BJ (cell line): ENCODE measurements at regions not wholly inside any gene's neighbourhood (a gene's known extent, or its start where the extent isn't known, plus 50 kb on each side); places are given as distances from the start of the nearest gene placed in this dataset.

ENCODE experiments used
- CTCF ChIA-PET: fragments of 350-600 bp; formaldehyde crosslinking; extraction: SDS; loops from one replicate; lab custom pipeline; 2021; ENCODE audit warnings: antibody characterized with exemption, inconsistent platforms; lab: Yijun Ruan, JAX
- POLR2A ChIA-PET: fragments of 300-600 bp; sonication (Branson Sonifier 250); formaldehyde crosslinking; extraction: SDS; loops from one replicate; lab custom pipeline; 2021; ENCODE audit warnings: antibody characterized with exemption; lab: Charles Lee
- DNase-seq: peaks from one replicate; pipeline ENCODE4 v3.0.0-alpha.2; 2011; ENCODE audit warnings: low read depth
- H3K27me3 ChIP-seq: 2 replicates; pipeline ENCODE4 v1.6.0; 2011; ENCODE audit warnings: low read length; ENCODE audit not compliant: control insufficient read depth, insufficient read depth
- H3K36me3 ChIP-seq: 2 replicates; pipeline ENCODE4 v1.5.1; 2011; ENCODE audit warnings: low read length; ENCODE audit not compliant: control insufficient read depth, insufficient read depth
- H3K4me3 ChIP-seq: 2 replicates; pipeline ENCODE4 v1.5.1; 2011; ENCODE audit warnings: low read depth, mild to moderate bottlenecking, control low read depth, low read length
- TF ChIP-seq, protein P1 (sequence below): IDR thresholded peaks from 2 replicates; pipeline ENCODE4 v1.5.1; 2011; ENCODE audit warnings: low read depth, mild to moderate bottlenecking, control low read depth, inconsistent platforms, low read length, moderate library complexity; ENCODE audit not compliant: insufficient read depth

DNA sequence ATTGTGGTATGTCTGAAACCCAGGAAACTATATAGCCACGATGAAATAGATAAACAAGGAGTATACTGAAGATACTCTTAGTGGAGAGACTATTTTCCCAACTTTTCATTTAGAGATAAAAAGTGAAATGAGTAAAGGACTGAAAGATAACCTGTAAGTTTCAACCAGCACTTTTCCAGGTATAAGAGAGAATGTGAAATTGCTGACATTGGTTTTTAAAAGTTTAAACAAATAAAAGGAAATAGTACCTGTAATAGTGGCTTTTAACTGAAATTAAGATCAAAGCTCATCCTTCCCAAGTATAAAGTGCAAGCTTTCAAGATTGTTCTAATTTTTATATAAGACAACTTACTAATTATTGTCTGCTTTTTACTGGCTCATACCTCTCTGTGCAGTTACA lies 130.2 kb upstream of the CCN2 start:
- Histone ChIP-seq H3K4me3 (no peak overlapping the region), H3K27me3 (no peaks in the 10 kb centered on the region), H3K36me3 (no peaks in the 10 kb centered on the region)
- TF ChIP-seq, protein P1, sequence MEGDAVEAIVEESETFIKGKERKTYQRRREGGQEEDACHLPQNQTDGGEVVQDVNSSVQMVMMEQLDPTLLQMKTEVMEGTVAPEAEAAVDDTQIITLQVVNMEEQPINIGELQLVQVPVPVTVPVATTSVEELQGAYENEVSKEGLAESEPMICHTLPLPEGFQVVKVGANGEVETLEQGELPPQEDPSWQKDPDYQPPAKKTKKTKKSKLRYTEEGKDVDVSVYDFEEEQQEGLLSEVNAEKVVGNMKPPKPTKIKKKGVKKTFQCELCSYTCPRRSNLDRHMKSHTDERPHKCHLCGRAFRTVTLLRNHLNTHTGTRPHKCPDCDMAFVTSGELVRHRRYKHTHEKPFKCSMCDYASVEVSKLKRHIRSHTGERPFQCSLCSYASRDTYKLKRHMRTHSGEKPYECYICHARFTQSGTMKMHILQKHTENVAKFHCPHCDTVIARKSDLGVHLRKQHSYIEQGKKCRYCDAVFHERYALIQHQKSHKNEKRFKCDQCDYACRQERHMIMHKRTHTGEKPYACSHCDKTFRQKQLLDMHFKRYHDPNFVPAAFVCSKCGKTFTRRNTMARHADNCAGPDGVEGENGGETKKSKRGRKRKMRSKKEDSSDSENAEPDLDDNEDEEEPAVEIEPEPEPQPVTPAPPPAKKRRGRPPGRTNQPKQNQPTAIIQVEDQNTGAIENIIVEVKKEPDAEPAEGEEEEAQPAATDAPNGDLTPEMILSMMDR: no peak
- DNase-seq: no peak
- ChIA-PET POLR2A (no interaction called here), CTCF (no interaction called here)

DNA sequence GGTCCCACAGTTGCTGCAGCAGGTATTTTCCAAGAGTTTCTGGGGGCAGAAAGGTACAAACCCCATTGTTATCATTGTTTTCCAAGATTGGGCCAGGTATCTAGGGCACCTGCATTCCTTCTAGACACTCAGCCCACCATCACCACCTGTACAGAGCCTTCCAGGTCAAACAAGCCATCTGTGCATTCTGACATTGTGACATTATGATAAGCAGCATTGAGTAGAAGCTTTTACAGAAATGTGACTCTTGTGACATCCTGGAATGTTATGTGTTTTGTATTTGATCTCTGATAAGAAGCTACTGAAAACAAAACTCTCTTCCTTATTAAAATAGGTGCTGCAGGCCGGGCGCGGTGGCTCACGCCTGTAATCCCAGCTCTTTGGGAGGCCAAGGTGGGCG lies 128.1 kb upstream of the CCN2 start:
- Histone ChIP-seq H3K36me3 (no peaks in the 10 kb centered on the region), H3K27me3 (no peaks in the 10 kb centered on the region), H3K4me3 (no peak overlapping the region)
- POLR2A ChIA-PET: no interaction called here
- CTCF ChIA-PET: no interaction called here
- TF ChIP-seq, protein P1: no peak
- no peak for DNase-seq

DNA sequence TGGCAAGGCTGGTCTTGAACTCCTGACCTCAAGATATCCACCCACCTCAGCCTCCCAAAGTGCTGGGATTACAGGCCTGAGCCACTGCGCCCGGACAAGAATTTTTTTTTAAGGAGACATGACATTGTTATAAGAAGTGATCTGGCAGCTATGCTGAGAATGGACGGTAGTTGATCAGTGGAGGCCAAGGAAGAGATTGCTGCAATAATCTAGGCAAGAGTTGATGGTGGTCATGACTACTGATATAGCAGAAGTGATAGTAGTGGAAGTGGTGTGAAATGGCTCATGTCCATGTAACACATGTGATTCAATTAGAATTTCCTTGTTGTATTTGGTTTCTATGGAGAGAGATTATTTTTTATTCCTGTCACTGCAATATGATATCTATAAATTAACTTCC lies 125.3 kb upstream of the CCN2 start:
- Histone ChIP-seq H3K27me3 (no peaks in the 10 kb centered on the region), H3K4me3 (no peak overlapping the region), H3K36me3 (no peaks in the 10 kb centered on the region)
- TF ChIP-seq, protein P1: no peak
- POLR2A ChIA-PET: no interaction called here
- CTCF ChIA-PET: interaction anchor here (0.6 kb wide), 1 partner anchor 8 kb away, joined by 3 read pairs; no protein-coding TSS in a partner anchor
- no peak for DNase-seq

DNA sequence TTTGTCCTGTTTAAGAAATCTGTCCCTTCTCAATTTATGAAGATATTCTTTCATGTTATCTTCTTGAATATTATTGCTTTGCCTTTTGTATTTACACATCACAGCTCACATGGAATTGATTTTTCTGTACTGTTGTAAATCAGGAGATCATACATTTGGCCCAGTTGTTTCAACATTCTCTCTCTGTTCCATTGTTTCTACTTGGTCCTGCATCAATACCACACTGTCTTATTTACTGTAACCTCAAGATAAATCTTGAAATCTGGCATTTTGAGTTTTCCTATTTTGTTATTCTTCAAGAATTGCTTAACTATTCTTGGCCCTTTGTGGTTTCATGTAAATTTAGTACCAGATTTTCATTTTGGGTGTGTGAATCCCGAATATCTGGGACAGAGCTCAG lies 121.7 kb upstream of the CCN2 start:
- TF ChIP-seq, protein P1: no peak
- H3K27me3 ChIP-seq: no peaks in the 10 kb centered on the region
- no peaks in the 10 kb centered on the region for H3K36me3 ChIP-seq
- CTCF ChIA-PET: interaction anchor here (0.6 kb wide), 1 partner anchor 42 kb away, joined by 3 read pairs; no protein-coding TSS in a partner anchor
- POLR2A ChIA-PET: no interaction called here
- DNase-seq: no peak
- no peak overlapping the region for H3K4me3 ChIP-seq

DNA sequence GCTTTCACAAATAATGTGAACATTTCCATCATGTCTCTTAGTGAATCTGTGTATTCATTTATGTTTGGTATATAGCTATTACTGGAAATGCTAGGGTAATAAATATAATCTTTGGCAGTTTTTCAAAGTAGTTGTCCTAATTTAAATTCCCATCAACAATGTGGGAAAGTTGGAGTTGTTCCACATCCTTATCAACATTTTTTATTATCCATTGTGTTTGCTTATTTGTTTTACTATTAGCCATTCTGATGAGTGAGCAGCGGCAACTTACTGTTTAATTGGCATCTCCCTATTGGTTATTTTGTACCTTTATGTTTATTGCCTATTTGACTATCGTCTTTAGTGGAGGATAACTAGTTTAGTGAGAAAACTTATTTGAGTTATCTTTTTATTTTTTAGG lies 121.1 kb upstream of the CCN2 start:
- H3K4me3 ChIP-seq: no peak overlapping the region
- no peak for DNase-seq
- ChIA-PET CTCF (interaction anchor here (0.6 kb wide), 1 partner anchor 42 kb away, joined by 3 read pairs; no protein-coding TSS in a partner anchor), POLR2A (no interaction called here)
- no peaks in the 10 kb centered on the region for H3K27me3 ChIP-seq
- no peaks in the 10 kb centered on the region for H3K36me3 ChIP-seq
- TF ChIP-seq, protein P1: no peak
